AG09309 (cell line): ENCODE measurements at regions not wholly inside any gene's neighbourhood (a gene's known extent, or its start where the extent isn't known, plus 50 kb on each side); places are given as distances from the start of the nearest gene placed in this dataset.

Experiments used
- DNase-seq: peaks from one replicate; pipeline ENCODE4 v3.0.0-alpha.2; 2010; ENCODE audit warnings: low read depth
- H3K4me3 ChIP-seq: 2 replicates; pipeline ENCODE4 v1.5.1; 2011; ENCODE audit warnings: mild to moderate bottlenecking, low read depth, low read length, moderate library complexity; ENCODE audit not compliant: control insufficient read depth
- TF ChIP-seq, protein P1 (sequence below): IDR thresholded peaks from 2 replicates; pipeline ENCODE4 v1.5.1; 2011; ENCODE audit warnings: mild to moderate bottlenecking, low read depth, low read length, inconsistent platforms; ENCODE audit not compliant: insufficient read depth, control insufficient read depth; ENCODE audit errors: missing control alignments

GRCh38 chr9:23288545-23288944 is 537.5 kb downstream of the ELAVL2 start:
- TF ChIP-seq, protein P1, sequence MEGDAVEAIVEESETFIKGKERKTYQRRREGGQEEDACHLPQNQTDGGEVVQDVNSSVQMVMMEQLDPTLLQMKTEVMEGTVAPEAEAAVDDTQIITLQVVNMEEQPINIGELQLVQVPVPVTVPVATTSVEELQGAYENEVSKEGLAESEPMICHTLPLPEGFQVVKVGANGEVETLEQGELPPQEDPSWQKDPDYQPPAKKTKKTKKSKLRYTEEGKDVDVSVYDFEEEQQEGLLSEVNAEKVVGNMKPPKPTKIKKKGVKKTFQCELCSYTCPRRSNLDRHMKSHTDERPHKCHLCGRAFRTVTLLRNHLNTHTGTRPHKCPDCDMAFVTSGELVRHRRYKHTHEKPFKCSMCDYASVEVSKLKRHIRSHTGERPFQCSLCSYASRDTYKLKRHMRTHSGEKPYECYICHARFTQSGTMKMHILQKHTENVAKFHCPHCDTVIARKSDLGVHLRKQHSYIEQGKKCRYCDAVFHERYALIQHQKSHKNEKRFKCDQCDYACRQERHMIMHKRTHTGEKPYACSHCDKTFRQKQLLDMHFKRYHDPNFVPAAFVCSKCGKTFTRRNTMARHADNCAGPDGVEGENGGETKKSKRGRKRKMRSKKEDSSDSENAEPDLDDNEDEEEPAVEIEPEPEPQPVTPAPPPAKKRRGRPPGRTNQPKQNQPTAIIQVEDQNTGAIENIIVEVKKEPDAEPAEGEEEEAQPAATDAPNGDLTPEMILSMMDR, result no peak
- no peak for DNase-seq
- no peak overlapping the region for H3K4me3 ChIP-seq

DNA sequence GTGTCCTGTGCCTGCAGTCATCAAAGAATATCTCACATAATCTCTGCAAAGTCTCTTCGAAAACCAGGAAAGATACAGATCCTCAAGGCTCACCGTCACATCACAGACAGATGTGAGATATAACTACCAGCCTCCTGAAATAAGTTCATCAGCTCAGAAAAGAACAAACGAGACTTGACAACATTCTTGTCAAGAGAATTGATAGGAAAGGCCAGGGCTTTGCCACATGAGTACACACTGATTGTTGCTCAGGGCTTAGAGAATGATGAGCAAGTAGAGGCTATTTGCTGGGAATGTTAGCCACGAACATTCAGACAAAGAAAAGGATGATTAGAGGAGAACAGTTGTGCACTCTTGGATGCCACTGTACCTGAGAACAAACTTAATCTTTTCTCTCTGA is 535.1 kb downstream of the ELAVL2 start:
- H3K4me3 ChIP-seq, result no peak overlapping the region
- no peak for DNase-seq
- TF ChIP-seq, protein P1, result no peak

- no peak for DNase-seq
- H3K4me3 ChIP-seq, result no peak overlapping the region
- TF ChIP-seq, protein P1, result no peak
These were observed 523.8 kb downstream of the ELAVL2 start for GRCh38 chr9:23302281-23302680.

GRCh38 chr9:23306731-23307130 is 519.3 kb downstream of the ELAVL2 start:
- TF ChIP-seq, protein P1, result no peak
- no peak for DNase-seq
- no peak overlapping the region for H3K4me3 ChIP-seq

DNA sequence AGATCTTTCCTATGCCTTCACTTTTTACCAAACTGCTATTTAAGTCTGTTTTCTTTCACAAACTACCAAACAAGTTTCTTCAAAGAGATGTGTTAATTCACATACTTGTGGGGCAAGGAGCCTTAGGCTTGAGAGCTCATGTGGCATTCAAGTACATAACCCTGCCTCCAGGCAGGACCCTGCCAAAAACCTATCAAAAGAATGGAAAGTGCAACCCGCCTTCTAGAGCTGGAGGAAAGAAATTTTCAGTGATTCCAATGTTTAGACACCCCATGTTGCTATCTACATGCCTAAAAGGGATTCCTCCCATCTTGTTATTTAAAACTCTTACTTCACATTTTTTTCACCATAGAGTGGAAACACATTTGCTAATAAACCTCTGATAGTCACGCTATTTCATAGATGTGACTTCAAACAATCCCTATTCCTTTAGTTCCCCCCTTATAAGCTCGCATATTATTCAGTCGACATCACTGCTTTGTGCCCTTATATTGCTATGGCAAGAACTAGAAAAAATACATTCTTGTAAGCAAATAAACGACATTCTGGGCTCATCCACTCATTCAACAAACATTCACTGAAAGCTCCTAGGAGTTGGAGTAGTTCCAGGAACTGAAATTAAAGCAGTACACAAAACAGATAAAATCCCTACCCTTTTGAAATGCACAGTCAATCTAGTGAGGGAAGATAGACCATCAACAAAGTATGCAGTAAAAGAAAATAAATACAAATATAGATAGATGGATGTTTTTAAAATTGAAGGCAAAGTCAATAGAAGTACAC is 518.1 kb downstream of the ELAVL2 start:
- TF ChIP-seq, protein P1, result no peak
- DNase-seq, result no peak
- no peak overlapping the region for H3K4me3 ChIP-seq

DNA sequence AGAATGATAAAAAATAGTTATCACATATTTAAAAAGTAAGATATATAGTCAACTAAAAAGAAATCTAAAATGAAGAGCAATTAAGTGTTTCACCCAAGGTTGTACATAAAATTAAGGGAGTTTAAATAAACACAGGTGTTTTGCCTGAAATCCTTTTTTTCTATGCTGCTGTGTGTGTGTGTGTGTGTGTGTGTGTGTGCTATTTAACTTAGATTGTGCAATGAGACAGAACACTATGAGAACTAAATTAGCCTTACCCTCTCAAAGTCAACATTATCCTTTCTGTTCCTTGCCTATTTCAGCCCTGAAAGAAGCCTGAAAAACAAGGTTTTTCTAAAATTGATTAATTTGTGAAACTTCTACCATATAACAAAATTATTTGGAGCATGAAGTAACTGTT is 516.2 kb downstream of the ELAVL2 start:
- H3K4me3 ChIP-seq, result no peak overlapping the region
- TF ChIP-seq, protein P1, result no peak
- no peak for DNase-seq

DNA sequence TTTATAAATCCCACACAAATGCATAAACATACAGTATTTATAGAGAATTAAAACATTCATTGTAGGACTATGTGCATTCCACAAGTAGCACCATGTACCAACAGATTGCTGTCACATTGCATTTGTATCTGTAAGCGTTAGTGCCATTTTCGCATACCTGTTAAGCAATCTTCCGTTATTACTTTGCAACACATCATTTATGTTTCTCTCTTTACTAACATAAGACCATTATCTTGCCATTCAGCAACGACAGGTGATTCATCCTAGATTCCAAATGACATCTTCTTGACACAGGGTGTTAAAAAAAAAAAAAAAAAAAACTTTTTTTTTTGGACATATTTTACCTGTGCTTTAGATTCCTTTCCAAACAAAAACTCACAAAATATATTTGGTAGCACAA is 511.8 kb downstream of the ELAVL2 start:
- DNase-seq, result no peak
- TF ChIP-seq, protein P1, result no peak
- H3K4me3 ChIP-seq, result no peak overlapping the region
